K562 (cell line): ENCODE measurements at regions not wholly inside any gene's neighbourhood (a gene's known extent, or its start where the extent isn't known, plus 50 kb on each side); places are given as distances from the start of the nearest gene placed in this dataset.

Source experiments
- ATAC-seq: fragments of 200-7000 bp; cut with Tn5 transposase; 3 replicates; pipeline ENCODE4 v1.9.1; 2020; ENCODE audit warnings: moderate library complexity
- BruUV-seq: library from RNA; stranded (reverse); fragments of 400-500 nt; replicated peaks from 2 replicates; lab custom pipeline; 2021; lab: Mats Ljungman, UMichigan
- CTCF ChIA-PET: fragments of 300-600 bp; formaldehyde crosslinking; extraction: SDS; loops from one replicate; lab custom pipeline; 2021; ENCODE audit warnings: low intra/inter-chr PET ratio; lab: Yijun Ruan, JAX
- POLR2A ChIA-PET: fragments of 300-600, 350-650 bp; sonication (Branson Sonifier 250); formaldehyde crosslinking; extraction: SDS; loops from one replicate; lab custom pipeline; 2021; ENCODE audit warnings: antibody characterized with exemption, inconsistent platforms; lab: Yijun Ruan, JAX
- DNase-seq, 4 experiments: peaks; one replicate each; pipeline versions ENCODE4 v3.0.0 to v3.0.0-alpha.2; 2011 to 2018; ENCODE audit warnings: low spot score in 3 of 4, mixed read lengths in 3 of 4; ENCODE audit errors: extremely low read depth in 1 of 4
- FAIRE-seq: peaks from 2 replicates; lab custom pipeline; 2011; peaks lifted over from hg19 to GRCh38; lab: Jason Lieb, UNC
- H2AFZ ChIP-seq: 2 replicates; pipeline ENCODE4 v1.6.0; 2011; ENCODE audit warnings: low read depth, low read length, control low read depth, inconsistent platforms
- H3K27ac ChIP-seq: fragments of 200-600 bp; 3 replicates; pipeline ENCODE4 v1.8.0; 2011; ENCODE audit warnings: low read depth, mild to moderate bottlenecking, control low read depth, inconsistent platforms, low read length, moderate library complexity, mixed read lengths; ENCODE audit errors: extremely low read depth
- H3K27me3 ChIP-seq, 2 experiments: fragments of 300-600 bp in 1 of 2; 2 replicates in 1 of 2; 3 replicates in 1 of 2; pipeline versions ENCODE4 v1.6.0 to v1.8.0; 2011; ENCODE audit warnings: inconsistent platforms in 2 of 2, low read length in 2 of 2, mild to moderate bottlenecking in 1 of 2, mixed read lengths in 1 of 2, moderate library complexity in 1 of 2; ENCODE audit not compliant: control insufficient read depth in 2 of 2, insufficient read depth in 2 of 2
- H3K36me3 ChIP-seq: fragments of 300-600 bp; 3 replicates; pipeline ENCODE4 v1.8.0; 2011; ENCODE audit warnings: mild to moderate bottlenecking, low read length, inconsistent platforms; ENCODE audit not compliant: control insufficient read depth, insufficient read depth
- H3K4me1 ChIP-seq, 2 experiments: fragments of 200-600 bp in 1 of 2; replicated peaks in 1 of 2; 2 replicates in 1 of 2; 3 replicates in 1 of 2; pipeline versions ENCODE4 v1.5.1 to v1.8.0; 2011; ENCODE audit warnings: inconsistent platforms in 2 of 2, low read length in 2 of 2, mild to moderate bottlenecking in 1 of 2, mixed read lengths in 1 of 2, moderate library complexity in 1 of 2; ENCODE audit not compliant: control insufficient read depth in 2 of 2, insufficient read depth in 2 of 2
- H3K4me2 ChIP-seq: 2 replicates; pipeline ENCODE4 v1.6.1; 2011; ENCODE audit warnings: low read length, control low read depth, inconsistent platforms, mixed read lengths; ENCODE audit not compliant: insufficient read depth
- H3K4me3 ChIP-seq: fragments of 200-600 bp; sonication (generic), shearing (Covaris generic); 2 replicates; pipeline ENCODE4 v1.5.1; 2016; ENCODE audit warnings: control low read depth, inconsistent platforms
- H3K79me2 ChIP-seq: fragments of 200-600 bp; 3 replicates; pipeline ENCODE4 v1.8.0; 2011; ENCODE audit warnings: low read length, inconsistent platforms; ENCODE audit not compliant: control insufficient read depth, insufficient read depth
- H3K9ac ChIP-seq, 2 experiments: 2 replicates each; pipeline versions ENCODE4 v1.6.0 to v1.6.1; 2011; ENCODE audit warnings: low read depth in 2 of 2, low read length in 2 of 2, control low read depth in 1 of 2, inconsistent platforms in 1 of 2, mild to moderate bottlenecking in 1 of 2, mixed read lengths in 1 of 2; ENCODE audit not compliant: insufficient read depth in 1 of 2
- H3K9me1 ChIP-seq: one replicate; pipeline ENCODE4 v1.6.0; 2011; ENCODE audit warnings: inconsistent platforms, mild to moderate bottlenecking, low read length, moderate library complexity; ENCODE audit not compliant: control insufficient read depth, insufficient read depth
- H3K9me3 ChIP-seq: replicated peaks from 2 replicates; pipeline ENCODE4 v1.5.1; 2011; ENCODE audit warnings: low read depth, low read length, inconsistent platforms; ENCODE audit not compliant: control insufficient read depth, insufficient read depth
- H4K20me1 ChIP-seq: replicated peaks from 2 replicates; pipeline ENCODE4 v1.6.1; 2011; ENCODE audit warnings: low read length, inconsistent platforms, mixed read lengths; ENCODE audit not compliant: control insufficient read depth, insufficient read depth
- BACH1 ChIP-seq: fragments of 200-800 bp; sonication (Bioruptor generic); IDR thresholded peaks from 2 replicates; pipeline ENCODE4 v1.6.1; 2016; ENCODE audit warnings: missing genetic modification characterization, missing compliant biosample characterization
- CHD2 ChIP-seq: IDR thresholded peaks from 2 replicates; pipeline ENCODE4 v1.6.1; 2011; ENCODE audit warnings: low read depth, low read length
- ELF4 ChIP-seq: fragments of 450-650 bp; formaldehyde crosslinking; IDR thresholded peaks from 2 replicates; pipeline ENCODE4 v1.4.0; 2022; ENCODE audit warnings: missing genetic modification characterization
- FOXM1 ChIP-seq, 2 experiments: fragments of 450-650 bp in 1 of 2; sonication (generic) in 1 of 2; formaldehyde crosslinking in 1 of 2; IDR thresholded peaks; 2 replicates each; pipeline versions ENCODE4 v1.6.1 to v1.9.0; 2017 to 2022; ENCODE audit warnings: low read depth in 2 of 2, mild to moderate bottlenecking in 2 of 2, missing genetic modification reagents in 1 of 2, moderate library complexity in 1 of 2
- NCOA6 ChIP-seq: fragments of 450-650 bp; IDR thresholded peaks from 2 replicates; pipeline ENCODE4 v1.6.1; 2017; ENCODE audit warnings: mild to moderate bottlenecking
- RBFOX2 ChIP-seq: fragments of 200-400 bp; formaldehyde crosslinking; IDR thresholded peaks from 2 replicates; pipeline ENCODE4 v1.6.1; 2017; ENCODE audit warnings: low read depth, mild to moderate bottlenecking, low read length, moderate library complexity
- RBM14 ChIP-seq: fragments of 200-400 bp; formaldehyde crosslinking; IDR thresholded peaks from 2 replicates; pipeline ENCODE4 v1.6.1; 2018; ENCODE audit warnings: low read depth, mild to moderate bottlenecking, low read length, moderate library complexity, borderline replicate concordance; ENCODE audit not compliant: insufficient read depth
- RHOXF2B ChIP-seq: fragments of 250-450 bp; sonication (Bioruptor Pico); conservative IDR thresholded peaks from 2 replicates; pipeline ENCODE4 v1.5.1; 2021
- STAG1 ChIP-seq: sonication (generic); formaldehyde crosslinking; IDR thresholded peaks from 2 replicates; pipeline ENCODE4 v1.5.0; 2020; ENCODE audit warnings: missing genetic modification reagents, borderline replicate concordance
- ZNF174 ChIP-seq: fragments of 250-450 bp; sonication (Bioruptor Pico); IDR thresholded peaks from 2 replicates; pipeline ENCODE4 v1.4.0; 2020; ENCODE audit warnings: mild to moderate bottlenecking
- ZNF780A ChIP-seq: fragments of 250-450 bp; sonication (Bioruptor Pico); IDR thresholded peaks from 2 replicates; pipeline ENCODE4 v1.5.0; 2021; ENCODE audit warnings: mild to moderate bottlenecking
- whole genome bisulfite sequencing: fragments of 100-300 bp; shearing (Covaris generic); methylation state at CpG from one replicate; pipeline ENCODE4 v1.1.6; 2016; ENCODE audit warnings: low coverage, mixed read lengths; ENCODE audit not compliant: insufficient coverage; ENCODE audit errors: missing lambda C conversion rate; 5-methylcytosine and 5-hydroxymethylcytosine counted together
- in situ Hi-C: fragments of 300-500 bp; cut with MboI; formaldehyde crosslinking; loops from 4 replicates; pipeline ENCODE4 v1.15.0; 2018; ENCODE audit warnings: inconsistent platforms, mixed read lengths
- intact Hi-C: fragments of 100-400 bp; cut with micrococcal nuclease; formaldehyde crosslinking; loops from 2 replicates; pipeline ENCODE4 v1.14.2; 2022
- TF ChIP-seq, protein P1 (sequence below): IDR thresholded peaks from 2 replicates; pipeline ENCODE4 v1.6.1; 2014; ENCODE audit warnings: antibody characterized with exemption
- TF ChIP-seq, protein P2 (sequence below), 2 experiments: fragments of 450-650 bp; conservative IDR thresholded peaks; 2 replicates each; pipeline ENCODE4 v1.6.1; 2017; ENCODE audit warnings: mild to moderate bottlenecking in 2 of 2, moderate library complexity in 2 of 2

- intact Hi-C loops = no loop called here
- Histone ChIP-seq H3K27me3 (no peaks in the 10 kb centered on the region), H2AFZ (no peak overlapping the region), H3K79me2 (no peaks in the 10 kb centered on the region), H4K20me1 (no peaks in the 10 kb centered on the region), H3K9me1 (no peaks in the 10 kb centered on the region), H3K36me3 (no peaks in the 10 kb centered on the region), H3K9me3 (peaks cover 2% of the 10 kb centered on the region; the same call in 1 of the 2 replicates), H3K4me3 (no peak overlapping the region), H3K4me2 (no peak overlapping the region), H3K9ac (no peak overlapping the region), H3K27ac (no peak overlapping the region), H3K4me1 (no peaks in the 10 kb centered on the region)
- DNase-seq = no peak
- no TSS peak for BruUV-seq
- in situ Hi-C loops = no loop called here
- ATAC-seq = no peak
- FAIRE-seq = no peak
- 0% methylated on average over 1 of the region's 1 CpG for WGBS
- CTCF ChIA-PET = interaction anchor here (0.6 kb wide), 1 partner anchor 1932 kb away, joined by 3 read pairs; no protein-coding TSS in a partner anchor
- POLR2A ChIA-PET = no interaction called here
- TF ChIP-seq RHOXF2B (no peak), RBM14 (no peak), ZNF174 (CRISPR knock-in tag) (no peak), NCOA6 (no peak), RBFOX2 (no peak), BACH1 (tag) (no peak), CHD2 (no peak), ELF4 (no peak), STAG1 (CRISPR knock-in tag) (no peak), ZNF780A (CRISPR knock-in tag) (no peak), FOXM1 (IDR thresholded peaks at IDR 0.05; ENCODE audit: low read depth) (no peak), FOXM1 (CRISPR knock-in tag; IDR thresholded peaks at IDR 0.05; ENCODE audit: low read depth) (no peak)
- TF ChIP-seq, protein P1, sequence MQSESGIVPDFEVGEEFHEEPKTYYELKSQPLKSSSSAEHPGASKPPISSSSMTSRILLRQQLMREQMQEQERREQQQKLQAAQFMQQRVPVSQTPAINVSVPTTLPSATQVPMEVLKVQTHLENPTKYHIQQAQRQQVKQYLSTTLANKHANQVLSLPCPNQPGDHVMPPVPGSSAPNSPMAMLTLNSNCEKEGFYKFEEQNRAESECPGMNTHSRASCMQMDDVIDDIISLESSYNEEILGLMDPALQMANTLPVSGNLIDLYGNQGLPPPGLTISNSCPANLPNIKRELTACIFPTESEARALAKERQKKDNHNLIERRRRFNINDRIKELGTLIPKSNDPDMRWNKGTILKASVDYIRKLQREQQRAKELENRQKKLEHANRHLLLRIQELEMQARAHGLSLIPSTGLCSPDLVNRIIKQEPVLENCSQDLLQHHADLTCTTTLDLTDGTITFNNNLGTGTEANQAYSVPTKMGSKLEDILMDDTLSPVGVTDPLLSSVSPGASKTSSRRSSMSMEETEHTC = no peak
- TF ChIP-seq, protein P2, sequence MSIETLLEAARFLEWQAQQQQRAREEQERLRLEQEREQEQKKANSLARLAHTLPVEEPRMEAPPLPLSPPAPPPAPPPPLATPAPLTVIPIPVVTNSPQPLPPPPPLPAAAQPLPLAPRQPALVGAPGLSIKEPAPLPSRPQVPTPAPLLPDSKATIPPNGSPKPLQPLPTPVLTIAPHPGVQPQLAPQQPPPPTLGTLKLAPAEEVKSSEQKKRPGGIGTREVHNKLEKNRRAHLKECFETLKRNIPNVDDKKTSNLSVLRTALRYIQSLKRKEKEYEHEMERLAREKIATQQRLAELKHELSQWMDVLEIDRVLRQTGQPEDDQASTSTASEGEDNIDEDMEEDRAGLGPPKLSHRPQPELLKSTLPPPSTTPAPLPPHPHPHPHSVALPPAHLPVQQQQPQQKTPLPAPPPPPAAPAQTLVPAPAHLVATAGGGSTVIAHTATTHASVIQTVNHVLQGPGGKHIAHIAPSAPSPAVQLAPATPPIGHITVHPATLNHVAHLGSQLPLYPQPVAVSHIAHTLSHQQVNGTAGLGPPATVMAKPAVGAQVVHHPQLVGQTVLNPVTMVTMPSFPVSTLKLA (conservative IDR thresholded peaks at IDR 0.05) = no peak
Measured at GRCh38 chr15:45981625-45982024, 346.8 kb downstream of the SQOR start.
